A673 (cell line): ENCODE measurements at regions not wholly inside any gene's neighbourhood (a gene's known extent, or its start where the extent isn't known, plus 50 kb on each side); places are given as distances from the start of the nearest gene placed in this dataset.

Source experiments
- BruUV-seq: library from RNA; stranded (reverse); fragments of 400-500 nt; replicated peaks from 2 replicates; lab custom pipeline; 2021; lab: Mats Ljungman, UMichigan
- CTCF ChIA-PET: fragments of 300-600 bp; sonication (Branson Sonifier 250); formaldehyde crosslinking; loops from one replicate; lab custom pipeline; 2022; ENCODE audit warnings: antibody characterized with exemption; lab: Charles Lee
- POLR2A ChIA-PET: fragments of 300-600 bp; sonication (Branson Sonifier 250); formaldehyde crosslinking; loops from one replicate; lab custom pipeline; 2022; ENCODE audit warnings: antibody characterized with exemption; ENCODE audit not compliant: low non-redundant PET; lab: Charles Lee
- DNase-seq: peaks from one replicate; pipeline ENCODE4 v3.0.0-alpha.2; 2015; ENCODE audit warnings: low spot score
- H3K27ac ChIP-seq: fragments of 200-600 bp; sonication (generic); 2 replicates; pipeline ENCODE4 v1.5.1; 2016; ENCODE audit warnings: mixed run types, low read depth, mild to moderate bottlenecking, mixed read lengths, antibody characterized with exemption, low read length; ENCODE audit not compliant: poor library complexity, severe bottlenecking
- H3K27me3 ChIP-seq: fragments of 200-600 bp; sonication (generic); replicated peaks from 2 replicates; pipeline ENCODE4 v1.6.1; 2017; ENCODE audit warnings: mixed run types, low read depth, mild to moderate bottlenecking, mixed read lengths, antibody characterized with exemption, low read length; ENCODE audit not compliant: insufficient read depth, poor library complexity
- H3K36me3 ChIP-seq: fragments of 200-600 bp; sonication (generic); 2 replicates; pipeline ENCODE4 v1.6.1; 2016; ENCODE audit warnings: mixed run types, mild to moderate bottlenecking, mixed read lengths, antibody characterized with exemption, low read length; ENCODE audit not compliant: insufficient read depth, poor library complexity, severe bottlenecking
- H3K4me1 ChIP-seq: fragments of 200-600 bp; sonication (generic); 2 replicates; pipeline ENCODE4 v1.6.1; 2017; ENCODE audit warnings: mixed run types, mild to moderate bottlenecking, mixed read lengths, antibody characterized with exemption, low read length; ENCODE audit not compliant: insufficient read depth, poor library complexity, severe bottlenecking
- H3K4me3 ChIP-seq: fragments of 200-600 bp; sonication (generic); 2 replicates; pipeline ENCODE4 v1.5.1; 2016; ENCODE audit warnings: low read depth, mixed run types, mild to moderate bottlenecking, mixed read lengths, low read length; ENCODE audit not compliant: poor library complexity, severe bottlenecking
- H3K9me3 ChIP-seq: fragments of 200-600 bp; sonication (generic); 2 replicates; pipeline ENCODE4 v1.6.1; 2016; ENCODE audit warnings: mixed run types, low read depth, mild to moderate bottlenecking, mixed read lengths, antibody characterized with exemption, low read length; ENCODE audit not compliant: poor library complexity, severe bottlenecking
- EZH2 ChIP-seq: fragments of 200-600 bp; sonication (generic); IDR thresholded peaks from 2 replicates; pipeline ENCODE4 v1.6.1; 2017; ENCODE audit warnings: borderline replicate concordance, low read depth, mild to moderate bottlenecking, mixed read lengths, antibody characterized with exemption, low read length; ENCODE audit not compliant: poor library complexity, severe bottlenecking
- intact Hi-C: fragments of 100-400 bp; cut with micrococcal nuclease; formaldehyde crosslinking; loops from one replicate; pipeline ENCODE4 v1.10.0; 2022; ENCODE audit not compliant: unreplicated experiment
- TF ChIP-seq, protein P1 (sequence below): fragments of 300-800, 200-600 bp; sonication (generic); conservative IDR thresholded peaks from 2 replicates; pipeline ENCODE4 v1.5.1; 2017; ENCODE audit warnings: low read depth, mild to moderate bottlenecking, antibody characterized with exemption, low read length, moderate library complexity, mixed read lengths

DNA sequence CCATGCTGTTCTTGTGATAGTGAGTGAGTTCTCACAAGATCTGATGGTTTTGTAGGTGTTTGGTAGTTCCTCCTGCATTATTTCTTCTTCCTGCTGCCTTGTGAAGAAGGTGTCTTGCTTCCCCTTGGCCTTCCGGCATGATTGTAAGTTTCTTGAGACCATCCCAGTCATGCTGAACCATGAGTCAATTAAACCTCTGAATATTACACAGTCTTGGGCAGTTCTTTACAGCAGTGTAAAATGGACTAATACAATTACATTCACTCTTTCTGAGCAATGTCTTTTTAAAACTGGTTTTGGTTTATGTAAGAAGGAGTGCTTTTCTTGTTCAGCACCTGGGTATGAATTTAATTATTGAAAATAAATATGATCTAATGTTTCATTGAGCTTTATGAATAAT, 50.7 kb upstream of the ARRDC3 start:
- CTCF ChIA-PET, result no interaction called here
- TF ChIP-seq, protein P1, sequence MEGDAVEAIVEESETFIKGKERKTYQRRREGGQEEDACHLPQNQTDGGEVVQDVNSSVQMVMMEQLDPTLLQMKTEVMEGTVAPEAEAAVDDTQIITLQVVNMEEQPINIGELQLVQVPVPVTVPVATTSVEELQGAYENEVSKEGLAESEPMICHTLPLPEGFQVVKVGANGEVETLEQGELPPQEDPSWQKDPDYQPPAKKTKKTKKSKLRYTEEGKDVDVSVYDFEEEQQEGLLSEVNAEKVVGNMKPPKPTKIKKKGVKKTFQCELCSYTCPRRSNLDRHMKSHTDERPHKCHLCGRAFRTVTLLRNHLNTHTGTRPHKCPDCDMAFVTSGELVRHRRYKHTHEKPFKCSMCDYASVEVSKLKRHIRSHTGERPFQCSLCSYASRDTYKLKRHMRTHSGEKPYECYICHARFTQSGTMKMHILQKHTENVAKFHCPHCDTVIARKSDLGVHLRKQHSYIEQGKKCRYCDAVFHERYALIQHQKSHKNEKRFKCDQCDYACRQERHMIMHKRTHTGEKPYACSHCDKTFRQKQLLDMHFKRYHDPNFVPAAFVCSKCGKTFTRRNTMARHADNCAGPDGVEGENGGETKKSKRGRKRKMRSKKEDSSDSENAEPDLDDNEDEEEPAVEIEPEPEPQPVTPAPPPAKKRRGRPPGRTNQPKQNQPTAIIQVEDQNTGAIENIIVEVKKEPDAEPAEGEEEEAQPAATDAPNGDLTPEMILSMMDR, result no peak
- TF ChIP-seq EZH2, result no peak
- no TSS peak for BruUV-seq

More for the DNA sequence above, 50.7 kb upstream of the ARRDC3 start:
- no peaks in the 10 kb centered on the region for H3K36me3 ChIP-seq
- no peak overlapping the region for H3K4me3 ChIP-seq
- no peaks in the 10 kb centered on the region for H3K9me3 ChIP-seq
- intact Hi-C loops, result no loop called here
- no peak overlapping the region for H3K27ac ChIP-seq
- no peaks in the 10 kb centered on the region for H3K4me1 ChIP-seq
- DNase-seq, result no peak
- POLR2A ChIA-PET, result no interaction called here
- no peaks in the 10 kb centered on the region for H3K27me3 ChIP-seq
